IPS-18c (cell line): ENCODE measurements at regions not wholly inside any gene's neighbourhood (a gene's known extent, or its start where the extent isn't known, plus 50 kb on each side); places are given as distances from the start of the nearest gene placed in this dataset.

ENCODE experiments used
- H3K4me3 ChIP-seq: 2 replicates; pipeline ENCODE4 v1.7.0; 2013; ENCODE audit warnings: low read depth, mild to moderate bottlenecking, low read length, moderate library complexity; ENCODE audit not compliant: insufficient read depth
- H3K9me3 ChIP-seq: one replicate; pipeline ENCODE4 v1.6.1; 2013; ENCODE audit warnings: mild to moderate bottlenecking, low read length, moderate library complexity; ENCODE audit not compliant: control insufficient read depth, insufficient read depth

DNA sequence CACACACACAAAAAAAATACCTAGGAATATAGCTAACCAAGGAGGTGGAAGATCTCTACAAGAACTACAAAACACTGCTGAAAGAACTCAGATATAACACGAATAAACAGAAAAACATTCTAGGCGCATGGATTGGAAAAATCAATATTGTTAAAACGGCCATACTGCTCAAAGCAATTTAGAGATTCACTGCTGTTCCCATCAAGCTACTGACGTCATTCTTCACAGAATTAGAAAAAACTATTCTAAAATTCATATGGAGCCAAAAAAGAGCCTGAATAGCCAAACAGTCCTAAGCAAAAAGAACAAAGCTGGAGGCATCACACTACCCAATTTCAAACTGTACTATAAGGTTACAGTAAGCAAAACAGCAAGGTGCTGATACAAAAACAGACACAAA is 390.2 kb downstream of the IDS start:
- H3K9me3 ChIP-seq: peaks cover 3% of the 10 kb centered on the region
- no peak overlapping the region for H3K4me3 ChIP-seq

- Histone ChIP-seq H3K4me3 (no peak overlapping the region), H3K9me3 (peaks cover 5% of the 10 kb centered on the region)
These were observed 391.1 kb downstream of the IDS start for GRCh38 chrX:149114001-149114400.

DNA sequence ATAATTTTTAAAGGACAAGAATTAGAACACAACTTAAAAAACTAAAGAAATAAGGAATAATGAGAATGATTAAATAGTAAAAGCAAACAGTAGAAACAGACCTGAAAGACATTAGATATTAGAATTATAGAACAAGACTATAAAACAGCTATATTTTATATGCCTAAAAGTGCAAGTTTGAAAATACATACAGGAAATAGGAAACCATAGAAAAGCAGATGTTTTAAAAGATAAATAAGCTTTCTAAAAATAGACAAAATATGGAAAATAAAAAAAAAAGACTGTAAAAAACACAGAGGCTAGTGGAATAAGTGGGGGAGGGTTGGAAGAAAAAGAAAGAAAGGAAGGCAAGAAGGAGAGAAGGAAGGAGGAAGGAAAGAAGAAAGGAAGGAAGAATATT is 407.3 kb downstream of the IDS start:
- Histone ChIP-seq H3K9me3 (peaks cover 3% of the 10 kb centered on the region), H3K4me3 (no peak overlapping the region)

GRCh38 chrX:149092179-149092578 is 412.9 kb downstream of the IDS start:
- H3K9me3 ChIP-seq: no peaks in the 10 kb centered on the region
- no peak overlapping the region for H3K4me3 ChIP-seq

GRCh38 chrX:149079805-149080406 is 425.2 kb downstream of the IDS start:
- Histone ChIP-seq H3K4me3 (no peak overlapping the region), H3K9me3 (peaks cover 7% of the 10 kb centered on the region)

DNA sequence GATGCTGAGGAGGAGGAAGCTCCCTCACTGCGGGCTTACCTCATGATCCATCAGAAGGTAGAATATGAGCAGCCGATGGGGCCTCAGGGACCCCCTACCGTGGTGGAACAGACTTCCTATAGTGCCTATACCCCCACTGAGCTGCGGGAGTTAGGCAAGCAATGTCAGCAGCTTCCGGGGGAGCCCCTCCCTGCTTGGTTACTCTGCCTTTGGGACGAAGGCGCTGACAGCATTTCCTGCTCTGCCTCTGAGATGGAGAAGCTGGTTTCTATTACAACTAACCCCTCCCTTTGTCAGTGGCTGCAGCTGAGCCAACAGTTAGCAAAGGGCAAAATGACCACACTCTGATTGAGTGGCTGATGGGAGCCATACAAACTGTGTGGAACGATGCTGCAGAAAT is 430.7 kb downstream of the IDS start:
- Histone ChIP-seq H3K9me3 (peaks cover 10% of the 10 kb centered on the region), H3K4me3 (no peak overlapping the region)

DNA sequence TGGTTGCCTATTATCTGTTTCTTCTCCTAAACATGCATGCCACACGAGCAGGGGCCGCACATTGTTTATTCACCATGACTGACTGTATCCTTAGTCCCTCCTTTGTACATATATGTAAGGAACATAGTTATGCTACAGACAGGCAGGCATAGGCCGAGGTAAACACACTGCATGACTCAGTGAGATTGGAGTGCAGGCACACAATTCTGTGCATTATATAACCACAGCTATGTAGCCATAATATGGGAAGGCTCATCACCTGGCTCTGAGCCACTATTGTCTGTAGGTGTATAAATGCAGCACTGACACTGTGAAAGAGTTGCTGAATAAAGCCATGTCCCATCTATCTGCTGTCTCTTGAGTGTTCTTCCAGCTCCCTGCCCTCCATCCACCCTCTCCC is 431.6 kb downstream of the IDS start:
- peaks cover 14% of the 10 kb centered on the region for H3K9me3 ChIP-seq
- H3K4me3 ChIP-seq: no peak overlapping the region

DNA sequence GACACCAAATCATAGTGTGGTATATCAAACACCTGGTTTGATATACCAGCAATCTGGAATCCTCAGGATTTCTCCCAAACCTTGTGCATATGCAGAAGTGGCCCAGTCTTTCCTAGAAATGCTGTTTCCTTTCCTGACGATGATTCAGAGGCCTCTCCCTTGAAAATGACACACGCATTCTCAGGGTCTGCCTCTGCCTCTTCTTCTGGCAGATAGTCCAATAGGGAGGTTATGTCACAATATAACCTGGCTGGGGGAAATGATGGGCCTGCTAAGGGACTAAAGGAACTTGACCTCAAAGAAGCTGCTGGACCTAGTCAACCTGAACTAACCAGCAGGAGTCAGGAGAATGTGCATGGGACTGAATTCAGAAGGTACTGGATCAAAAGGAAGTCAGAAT is 435.2 kb downstream of the IDS start:
- Histone ChIP-seq H3K9me3 (peaks cover 10% of the 10 kb centered on the region), H3K4me3 (no peak overlapping the region)

- Histone ChIP-seq H3K9me3 (peaks cover 9% of the 10 kb centered on the region), H3K4me3 (no peak overlapping the region)
These were observed 444.2 kb downstream of the IDS start for GRCh38 chrX:149060921-149061320.
